ENCODE measurements at regions not wholly inside any gene's neighbourhood (a gene's known extent, or its start where the extent isn't known, plus 50 kb on each side); places are given as distances from the start of the nearest gene placed in this dataset.

DNA sequence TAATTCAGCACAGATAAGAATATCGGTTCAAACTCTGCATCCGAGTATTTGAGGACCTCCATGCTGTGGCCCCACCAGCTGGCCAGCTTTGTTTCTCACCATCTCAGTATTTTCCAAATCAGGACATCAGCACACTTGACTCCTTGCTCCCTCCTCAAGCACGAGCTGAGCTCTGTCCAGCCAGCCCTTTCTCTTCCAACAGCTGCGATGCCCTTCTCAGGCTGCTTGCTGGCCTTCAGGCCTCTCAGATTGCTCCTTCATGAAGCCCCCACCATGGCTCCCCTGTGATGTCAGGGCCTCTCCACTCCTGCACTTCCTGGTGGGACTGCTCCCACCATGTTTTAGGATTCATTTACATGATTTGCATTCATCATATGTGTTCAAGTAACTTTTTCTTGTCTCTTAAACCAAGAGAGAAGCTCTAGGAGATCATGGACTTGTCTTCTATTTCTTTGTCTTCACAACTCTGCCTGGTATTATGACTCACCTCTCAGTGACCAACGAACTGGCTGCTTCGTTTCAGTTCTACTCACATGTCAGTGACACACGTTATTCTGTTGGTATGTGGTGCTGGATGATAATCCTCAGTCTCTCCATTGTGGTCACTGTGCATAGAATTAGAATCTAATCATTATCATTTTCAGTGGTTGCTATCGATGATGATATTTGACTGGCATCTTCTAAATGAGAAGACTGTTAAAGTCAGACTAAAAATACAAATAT lies 471.7 kb downstream of the EFNB2 start:
- no peak overlapping the region for H3K4me3 ChIP-seq (ENCODE audit: low read length)
- H3K4me1 ChIP-seq (ENCODE audit: control insufficient read depth, insufficient read depth, low read length) = no peaks in the 10 kb centered on the region
- DNase-seq (ENCODE audit: low read depth) = peak; percentile 19
- no peaks in the 10 kb centered on the region for H3K9me3 ChIP-seq (ENCODE audit: control insufficient read depth, low read length)
- no peaks in the 10 kb centered on the region for H3K36me3 ChIP-seq (ENCODE audit: control insufficient read depth, insufficient read depth, low read length, severe bottlenecking)
- no peaks in the 10 kb centered on the region for H3K27me3 ChIP-seq (replicated peaks; ENCODE audit: control insufficient read depth, insufficient read depth, low read length)
- no peak overlapping the region for H3K9ac ChIP-seq (ENCODE audit: low read length)

DNA sequence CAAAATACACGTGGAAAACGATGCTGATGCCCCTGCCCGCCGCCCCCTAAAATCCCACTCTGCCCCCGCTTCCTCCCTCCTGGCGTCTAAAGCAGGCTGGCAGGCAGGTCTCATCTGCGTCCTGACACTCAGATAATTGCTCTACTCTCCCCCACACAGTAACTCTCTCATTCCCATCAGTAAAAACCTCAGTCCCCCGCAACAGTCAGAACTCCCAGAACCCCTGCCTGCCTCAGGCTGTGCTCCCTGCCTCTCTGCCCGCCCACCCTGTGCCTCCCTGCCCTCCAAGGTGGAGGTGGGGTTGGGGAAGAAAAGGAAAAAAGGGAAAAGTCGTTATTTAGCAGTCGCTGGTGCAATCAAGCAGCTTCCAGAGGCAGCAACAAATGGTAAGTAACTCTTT lies 473.7 kb downstream of the EFNB2 start:
- no peak overlapping the region for H3K9ac ChIP-seq (ENCODE audit: low read length)
- DNase-seq (ENCODE audit: low read depth) = no peak
- no peaks in the 10 kb centered on the region for H3K27me3 ChIP-seq (replicated peaks; ENCODE audit: control insufficient read depth, insufficient read depth, low read length)
- no peak overlapping the region for H3K4me3 ChIP-seq (ENCODE audit: low read length)
- no peaks in the 10 kb centered on the region for H3K4me1 ChIP-seq (ENCODE audit: control insufficient read depth, insufficient read depth, low read length)
- H3K9me3 ChIP-seq (ENCODE audit: control insufficient read depth, low read length) = no peaks in the 10 kb centered on the region
- H3K36me3 ChIP-seq (ENCODE audit: control insufficient read depth, insufficient read depth, low read length, severe bottlenecking) = no peaks in the 10 kb centered on the region

DNA sequence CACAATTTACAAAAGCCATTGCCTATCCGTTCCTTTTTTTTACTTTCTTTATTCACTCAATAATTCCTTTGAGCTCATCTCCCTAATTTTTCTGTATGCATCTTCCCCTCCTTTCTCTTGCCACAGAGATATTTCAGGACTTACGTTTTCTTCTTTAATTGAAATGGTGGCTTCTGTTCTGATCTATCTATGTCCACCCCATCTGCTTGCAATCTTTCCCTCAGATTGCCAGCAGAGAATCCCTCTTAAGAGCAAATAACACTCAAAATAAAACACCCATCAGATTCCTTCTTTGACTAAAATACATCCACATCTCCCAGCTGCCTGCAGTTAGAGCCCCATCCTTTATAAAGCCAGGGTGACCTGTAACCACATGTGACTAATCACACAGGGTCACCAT lies 478.6 kb downstream of the EFNB2 start:
- Histone ChIP-seq H3K9me3 (ENCODE audit: control insufficient read depth, low read length) (no peaks in the 10 kb centered on the region), H3K4me1 (ENCODE audit: control insufficient read depth, insufficient read depth, low read length) (no peaks in the 10 kb centered on the region), H3K36me3 (ENCODE audit: control insufficient read depth, insufficient read depth, low read length, severe bottlenecking) (no peaks in the 10 kb centered on the region), H3K4me3 (ENCODE audit: low read length) (no peak overlapping the region), H3K9ac (ENCODE audit: low read length) (no peak overlapping the region), H3K27me3 (replicated peaks; ENCODE audit: control insufficient read depth, insufficient read depth, low read length) (no peaks in the 10 kb centered on the region)
- DNase-seq (ENCODE audit: low read depth) = no peak

DNA sequence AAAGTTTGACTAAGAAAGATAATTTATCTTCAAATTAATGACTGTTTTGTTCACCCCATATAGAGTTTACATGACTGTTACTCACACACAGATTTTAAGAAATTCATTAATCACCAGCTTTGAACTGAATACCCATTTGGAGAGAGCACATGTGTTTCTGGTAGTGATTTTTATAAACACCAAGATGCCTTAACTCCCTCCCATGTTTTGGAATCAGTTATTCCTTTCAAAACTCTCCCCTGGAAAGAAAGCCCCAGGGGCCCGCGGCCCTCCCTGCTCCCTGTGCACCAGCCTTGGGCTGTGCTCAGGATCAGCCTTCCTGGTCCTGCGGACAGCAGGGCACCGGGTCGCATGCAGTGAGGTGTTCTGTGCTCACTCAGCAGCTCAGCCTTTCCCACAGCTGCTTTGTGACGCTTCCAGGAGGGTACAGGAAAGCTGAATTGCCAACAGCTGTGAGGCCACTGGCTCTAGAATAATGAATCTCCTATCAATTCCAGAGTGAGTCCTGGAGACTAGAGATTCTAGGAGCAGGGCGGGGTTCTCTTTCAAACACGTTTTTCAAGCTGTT lies 483.2 kb downstream of the EFNB2 start:
- Histone ChIP-seq H3K36me3 (ENCODE audit: control insufficient read depth, insufficient read depth, low read length, severe bottlenecking) (no peaks in the 10 kb centered on the region), H3K4me3 (ENCODE audit: low read length) (no peak overlapping the region), H3K9ac (ENCODE audit: low read length) (no peak overlapping the region), H3K4me1 (ENCODE audit: control insufficient read depth, insufficient read depth, low read length) (no peaks in the 10 kb centered on the region), H3K9me3 (ENCODE audit: control insufficient read depth, low read length) (no peaks in the 10 kb centered on the region), H3K27me3 (replicated peaks; ENCODE audit: control insufficient read depth, insufficient read depth, low read length) (no peaks in the 10 kb centered on the region)
- DNase-seq (ENCODE audit: low read depth) = no peak

DNA sequence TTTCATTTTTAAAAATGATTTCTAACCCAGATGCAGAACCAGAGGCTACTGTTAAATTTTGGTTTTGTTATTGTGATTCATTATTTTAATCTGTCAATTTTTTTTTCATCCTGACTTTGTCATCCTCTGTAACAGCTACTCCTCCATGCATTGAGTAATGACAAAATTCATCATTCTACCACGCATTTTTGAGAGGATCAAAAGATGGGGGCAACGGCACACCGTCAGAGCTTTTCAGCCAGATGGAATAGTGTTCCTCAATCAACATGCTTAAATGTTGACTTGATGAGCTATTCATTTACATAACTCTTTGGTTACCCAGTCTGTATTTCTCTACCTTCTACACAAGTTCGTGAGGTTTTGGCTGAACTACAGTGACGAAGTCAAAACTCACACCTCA lies 486.3 kb downstream of the EFNB2 start:
- Histone ChIP-seq H3K36me3 (ENCODE audit: control insufficient read depth, insufficient read depth, low read length, severe bottlenecking) (no peaks in the 10 kb centered on the region), H3K27me3 (replicated peaks; ENCODE audit: control insufficient read depth, insufficient read depth, low read length) (no peaks in the 10 kb centered on the region), H3K4me3 (ENCODE audit: low read length) (no peak overlapping the region), H3K4me1 (ENCODE audit: control insufficient read depth, insufficient read depth, low read length) (no peaks in the 10 kb centered on the region), H3K9ac (ENCODE audit: low read length) (no peak overlapping the region), H3K9me3 (ENCODE audit: control insufficient read depth, low read length) (no peaks in the 10 kb centered on the region)
- DNase-seq (ENCODE audit: low read depth) = no peak

DNA sequence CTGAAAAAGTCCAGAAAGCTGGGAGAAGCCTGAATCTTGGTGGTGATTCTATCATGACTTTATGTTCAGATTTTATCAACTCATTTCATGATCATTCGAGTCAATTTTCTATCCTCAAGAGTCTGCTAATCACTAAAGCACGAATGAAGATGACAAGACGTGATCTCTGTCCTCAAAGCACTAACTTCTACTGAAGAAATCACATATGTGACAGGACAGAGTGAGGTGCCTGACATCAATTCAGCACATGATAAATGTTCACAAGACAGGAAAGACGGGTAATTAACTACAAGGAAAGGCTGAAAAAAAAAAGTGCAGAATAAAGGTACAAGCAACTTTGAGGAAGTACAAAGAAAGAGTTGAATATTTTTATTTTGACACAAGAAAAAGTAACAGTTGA lies 487.1 kb downstream of the EFNB2 start:
- Histone ChIP-seq H3K27me3 (replicated peaks; ENCODE audit: control insufficient read depth, insufficient read depth, low read length) (no peaks in the 10 kb centered on the region), H3K36me3 (ENCODE audit: control insufficient read depth, insufficient read depth, low read length, severe bottlenecking) (no peaks in the 10 kb centered on the region), H3K9me3 (ENCODE audit: control insufficient read depth, low read length) (no peaks in the 10 kb centered on the region), H3K4me1 (ENCODE audit: control insufficient read depth, insufficient read depth, low read length) (no peaks in the 10 kb centered on the region), H3K9ac (ENCODE audit: low read length) (no peak overlapping the region), H3K4me3 (ENCODE audit: low read length) (no peak overlapping the region)
- no peak for DNase-seq (ENCODE audit: low read depth)

DNA sequence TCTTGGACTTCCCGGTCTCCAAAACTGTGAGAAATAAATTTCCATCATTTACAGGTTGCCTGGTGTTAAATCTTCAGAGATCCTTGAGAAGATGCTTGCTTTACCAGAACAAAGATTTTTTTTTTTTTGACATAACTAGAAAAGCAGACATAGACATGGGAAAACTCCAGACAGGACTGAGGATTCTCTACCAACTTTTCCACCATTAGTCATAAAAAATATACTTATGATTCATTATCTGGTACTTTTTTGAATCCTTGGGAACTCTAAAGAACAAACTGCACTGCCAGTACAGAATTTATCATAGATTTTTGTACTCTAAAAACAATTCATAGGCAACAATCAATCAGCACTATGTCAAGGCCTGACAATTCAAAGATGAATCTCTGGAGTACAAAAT lies 487.6 kb downstream of the EFNB2 start:
- DNase-seq (ENCODE audit: low read depth) = no peak

DNA sequence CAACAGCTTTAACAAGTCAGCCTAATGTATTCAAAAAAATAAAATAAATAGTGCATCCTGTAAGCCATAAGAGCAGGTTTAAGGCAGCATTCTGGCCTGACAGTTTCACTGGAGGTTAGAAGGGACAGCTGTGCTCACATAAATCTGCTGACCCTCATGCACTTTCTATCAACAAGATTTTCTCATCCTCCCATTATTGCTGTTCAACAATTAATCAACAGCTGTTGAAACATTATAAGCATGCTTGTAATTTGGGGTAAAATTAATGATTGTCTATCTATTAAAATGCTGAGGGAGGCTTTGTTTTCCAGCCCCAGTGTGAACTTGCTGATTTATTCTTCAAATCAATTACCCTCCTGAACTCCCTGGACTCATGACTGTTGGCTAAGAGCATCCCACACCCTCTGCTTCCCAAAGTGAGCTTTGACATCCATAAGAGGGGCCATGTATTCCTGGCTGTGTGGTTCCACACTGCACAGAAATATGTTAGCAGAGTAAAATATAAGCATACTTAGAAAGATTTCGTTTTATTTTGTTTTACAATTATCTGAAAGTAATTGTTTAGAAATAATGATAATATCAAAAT lies 492.4 kb downstream of the EFNB2 start:
- H3K36me3 ChIP-seq (ENCODE audit: control insufficient read depth, insufficient read depth, low read length, severe bottlenecking) = no peaks in the 10 kb centered on the region
- no peak overlapping the region for H3K4me3 ChIP-seq (ENCODE audit: low read length)
- no peak for DNase-seq (ENCODE audit: low read depth)
- H3K9me3 ChIP-seq (ENCODE audit: control insufficient read depth, low read length) = no peaks in the 10 kb centered on the region
- no peaks in the 10 kb centered on the region for H3K27me3 ChIP-seq (replicated peaks; ENCODE audit: control insufficient read depth, insufficient read depth, low read length)
- no peak overlapping the region for H3K9ac ChIP-seq (ENCODE audit: low read length)
- peaks cover 9% of the 10 kb centered on the region for H3K4me1 ChIP-seq (ENCODE audit: control insufficient read depth, insufficient read depth, low read length)

More for the DNA sequence above, 487.6 kb downstream of the EFNB2 start:
- no peak overlapping the region for H3K9ac ChIP-seq (ENCODE audit: low read length)
- no peaks in the 10 kb centered on the region for H3K9me3 ChIP-seq (ENCODE audit: control insufficient read depth, low read length)
- no peak overlapping the region for H3K4me3 ChIP-seq (ENCODE audit: low read length)
- H3K27me3 ChIP-seq (replicated peaks; ENCODE audit: control insufficient read depth, insufficient read depth, low read length) = no peaks in the 10 kb centered on the region
- H3K36me3 ChIP-seq (ENCODE audit: control insufficient read depth, insufficient read depth, low read length, severe bottlenecking) = no peaks in the 10 kb centered on the region
- no peaks in the 10 kb centered on the region for H3K4me1 ChIP-seq (ENCODE audit: control insufficient read depth, insufficient read depth, low read length)

DNA sequence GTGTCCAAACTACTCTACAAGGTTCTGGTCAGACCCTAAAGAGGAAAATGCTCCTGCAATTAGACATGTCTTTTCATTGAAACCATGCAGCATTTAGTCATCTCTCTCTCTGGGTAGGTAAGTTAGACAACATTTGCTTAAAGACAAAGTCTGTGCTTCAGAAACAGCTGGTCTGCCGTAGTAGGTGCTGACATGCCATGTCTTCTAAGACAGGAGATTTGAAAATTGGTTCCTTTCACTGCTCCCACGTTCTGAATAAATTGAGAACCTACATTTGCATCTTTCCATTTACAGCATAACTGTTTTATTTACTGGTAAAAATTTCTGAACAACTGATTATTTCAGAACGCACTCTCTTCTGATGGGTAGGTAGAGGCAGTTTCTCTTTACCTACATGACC lies 494.0 kb downstream of the EFNB2 start:
- Histone ChIP-seq H3K36me3 (ENCODE audit: control insufficient read depth, insufficient read depth, low read length, severe bottlenecking) (no peaks in the 10 kb centered on the region), H3K4me3 (ENCODE audit: low read length) (no peak overlapping the region), H3K9ac (ENCODE audit: low read length) (no peak overlapping the region), H3K27me3 (replicated peaks; ENCODE audit: control insufficient read depth, insufficient read depth, low read length) (no peaks in the 10 kb centered on the region), H3K9me3 (ENCODE audit: control insufficient read depth, low read length) (no peaks in the 10 kb centered on the region), H3K4me1 (ENCODE audit: control insufficient read depth, insufficient read depth, low read length) (peaks cover 9% of the 10 kb centered on the region)
- DNase-seq (ENCODE audit: low read depth) = no peak

DNA sequence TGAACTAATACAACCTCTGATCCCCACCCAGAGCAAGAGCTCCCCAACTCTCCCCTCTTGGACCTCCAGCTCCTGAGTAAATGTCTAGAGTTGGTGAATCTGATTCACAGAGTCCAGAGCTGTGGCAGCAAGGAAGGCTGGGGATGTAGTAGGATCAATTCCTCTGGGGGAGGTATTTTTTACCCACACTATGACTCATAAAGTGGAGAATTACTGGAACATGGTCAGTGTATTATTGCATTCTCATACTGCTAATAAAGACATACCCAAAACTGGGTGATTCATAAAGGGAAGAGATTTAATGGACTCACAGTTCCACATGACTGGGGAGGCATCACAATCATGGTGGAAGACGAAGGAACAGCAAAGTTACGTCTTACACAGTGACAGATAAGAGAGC lies 496.7 kb downstream of the EFNB2 start:
- Histone ChIP-seq H3K9me3 (ENCODE audit: control insufficient read depth, low read length) (no peaks in the 10 kb centered on the region), H3K9ac (ENCODE audit: low read length) (no peak overlapping the region), H3K27me3 (replicated peaks; ENCODE audit: control insufficient read depth, insufficient read depth, low read length) (no peaks in the 10 kb centered on the region), H3K4me1 (ENCODE audit: control insufficient read depth, insufficient read depth, low read length) (peaks cover 19% of the 10 kb centered on the region), H3K4me3 (ENCODE audit: low read length) (no peak overlapping the region), H3K36me3 (ENCODE audit: control insufficient read depth, insufficient read depth, low read length, severe bottlenecking) (no peaks in the 10 kb centered on the region)
- DNase-seq (ENCODE audit: low read depth) = peak; percentile 58

DNA sequence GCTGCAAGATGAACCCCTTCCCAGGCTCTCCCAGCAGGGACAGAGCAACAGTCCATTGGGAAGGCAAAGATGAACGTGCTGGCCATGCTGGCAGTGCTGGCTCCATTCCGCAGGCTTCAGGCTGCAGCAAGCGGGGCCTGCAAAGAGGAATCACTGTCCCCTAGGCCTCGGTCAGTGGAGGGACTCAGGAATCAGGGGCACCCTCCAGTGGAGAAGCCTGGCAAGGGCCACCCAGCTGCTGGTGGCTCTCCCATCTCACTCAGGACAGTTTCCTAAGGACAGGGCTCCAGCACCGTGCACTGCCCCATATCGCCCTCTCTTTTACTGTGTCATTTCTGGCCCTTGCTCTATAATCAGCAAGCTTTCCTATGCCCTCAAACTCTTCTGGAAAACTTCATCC lies 498.6 kb downstream of the EFNB2 start:
- Histone ChIP-seq H3K9ac (ENCODE audit: low read length) (no peak overlapping the region), H3K36me3 (ENCODE audit: control insufficient read depth, insufficient read depth, low read length, severe bottlenecking) (no peaks in the 10 kb centered on the region), H3K27me3 (replicated peaks; ENCODE audit: control insufficient read depth, insufficient read depth, low read length) (no peaks in the 10 kb centered on the region), H3K4me3 (ENCODE audit: low read length) (no peak overlapping the region), H3K4me1 (ENCODE audit: control insufficient read depth, insufficient read depth, low read length) (peaks cover 24% of the 10 kb centered on the region), H3K9me3 (ENCODE audit: control insufficient read depth, low read length) (no peaks in the 10 kb centered on the region)
- no peak for DNase-seq (ENCODE audit: low read depth)

Measured in adipocyte (in vitro differentiated cells).